HL-60 (cell line): ENCODE measurements at regions not wholly inside any gene's neighbourhood (a gene's known extent, or its start where the extent isn't known, plus 50 kb on each side); places are given as distances from the start of the nearest gene placed in this dataset.

ENCODE experiments used
- CTCF ChIP-seq: IDR thresholded peaks from one replicate; pipeline ENCODE4 v1.5.1; 2011; ENCODE audit warnings: low read length, control low read depth, inconsistent platforms; ENCODE audit not compliant: insufficient read depth
- GABPA ChIP-seq: IDR thresholded peaks from 2 replicates; pipeline ENCODE4 v1.6.1; 2012; ENCODE audit warnings: low read depth
- POLR2AphosphoS5 ChIP-seq: IDR thresholded peaks from 2 replicates; pipeline ENCODE4 v1.6.1; 2012; ENCODE audit warnings: low read depth
- REST ChIP-seq: IDR thresholded peaks from 2 replicates; pipeline ENCODE4 v1.6.1; 2012; ENCODE audit warnings: low read depth; ENCODE audit not compliant: insufficient replicate concordance
- SPI1 ChIP-seq: IDR thresholded peaks from 2 replicates; pipeline ENCODE4 v1.6.1; 2012; ENCODE audit warnings: low read depth, mild to moderate bottlenecking, borderline replicate concordance

GRCh38 chr9:8261737-8262136 is 462.2 kb upstream of the DMAC1 start:
- no peak for TF ChIP-seq POLR2AphosphoS5
- no peak for TF ChIP-seq CTCF
- TF ChIP-seq SPI1: peak; percentile 100
- TF ChIP-seq REST: no peak
- no peak for TF ChIP-seq GABPA
